Mammary epithelial cell (primary cell): ENCODE measurements at regions not wholly inside any gene's neighbourhood (a gene's known extent, or its start where the extent isn't known, plus 50 kb on each side); places are given as distances from the start of the nearest gene placed in this dataset.

Source experiments
- EZH2 ChIP-seq: IDR thresholded peaks from 2 replicates; pipeline ENCODE4 v1.6.1; 2012; ENCODE audit warnings: low read length, inconsistent platforms, borderline replicate concordance
- TF ChIP-seq, protein P1 (sequence below), 2 donors: IDR thresholded peaks in 1 of 2; conservative IDR thresholded peaks in 1 of 2; 2 replicates each; pipeline ENCODE4 v1.5.1; 2011 to 2012; ENCODE audit warnings: inconsistent platforms in 2 of 2, low read length in 2 of 2, mild to moderate bottlenecking in 2 of 2, control low read depth in 1 of 2, low read depth in 1 of 2; ENCODE audit not compliant: insufficient read depth in 1 of 2; ENCODE audit errors: extremely low read depth in 1 of 2

DNA sequence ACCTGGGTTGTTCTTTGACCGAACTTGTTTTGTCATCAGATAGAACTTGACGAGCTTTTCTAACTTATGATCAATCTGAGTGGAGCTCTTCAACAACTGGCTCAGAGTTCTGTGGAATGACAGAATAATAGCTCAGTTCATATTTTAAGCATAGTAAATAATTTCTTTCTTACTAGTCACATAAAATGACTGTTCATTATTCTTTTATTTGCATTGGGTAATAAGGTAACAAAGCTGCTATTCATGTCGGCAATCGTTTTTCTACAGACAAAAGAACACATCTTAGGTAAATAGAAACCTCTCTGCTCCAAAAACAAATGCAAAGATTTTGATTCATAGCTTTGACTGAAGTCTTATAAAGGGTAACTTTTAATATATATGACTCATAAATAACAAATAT lies 57.3 kb upstream of the CXCL8 start:
- TF ChIP-seq, protein P1, sequence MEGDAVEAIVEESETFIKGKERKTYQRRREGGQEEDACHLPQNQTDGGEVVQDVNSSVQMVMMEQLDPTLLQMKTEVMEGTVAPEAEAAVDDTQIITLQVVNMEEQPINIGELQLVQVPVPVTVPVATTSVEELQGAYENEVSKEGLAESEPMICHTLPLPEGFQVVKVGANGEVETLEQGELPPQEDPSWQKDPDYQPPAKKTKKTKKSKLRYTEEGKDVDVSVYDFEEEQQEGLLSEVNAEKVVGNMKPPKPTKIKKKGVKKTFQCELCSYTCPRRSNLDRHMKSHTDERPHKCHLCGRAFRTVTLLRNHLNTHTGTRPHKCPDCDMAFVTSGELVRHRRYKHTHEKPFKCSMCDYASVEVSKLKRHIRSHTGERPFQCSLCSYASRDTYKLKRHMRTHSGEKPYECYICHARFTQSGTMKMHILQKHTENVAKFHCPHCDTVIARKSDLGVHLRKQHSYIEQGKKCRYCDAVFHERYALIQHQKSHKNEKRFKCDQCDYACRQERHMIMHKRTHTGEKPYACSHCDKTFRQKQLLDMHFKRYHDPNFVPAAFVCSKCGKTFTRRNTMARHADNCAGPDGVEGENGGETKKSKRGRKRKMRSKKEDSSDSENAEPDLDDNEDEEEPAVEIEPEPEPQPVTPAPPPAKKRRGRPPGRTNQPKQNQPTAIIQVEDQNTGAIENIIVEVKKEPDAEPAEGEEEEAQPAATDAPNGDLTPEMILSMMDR (conservative IDR thresholded peaks at IDR 0.05 in 1 of 2, IDR thresholded peaks at IDR 0.05 in 1 of 2; ENCODE audit: extremely low read depth in 1 of 2, insufficient read depth in 1 of 2, low read depth in 1 of 2, low read length in 2 of 2), result no peak
- TF ChIP-seq EZH2, result no peak
